Endothelial cell (in vitro differentiated cells): ENCODE measurements at regions not wholly inside any gene's neighbourhood (a gene's known extent, or its start where the extent isn't known, plus 50 kb on each side); places are given as distances from the start of the nearest gene placed in this dataset.
"Not testable (repeated sequence)": the region's sequence is repeated elsewhere in the genome, so short reads cannot be mapped to it uniquely, and the experiment has no call there.

ENCODE experiments used
- DNase-seq: peaks from one replicate; pipeline ENCODE4 v3.0.0; 2021; ENCODE audit warnings: low spot score
- H3K27ac Mint-ChIP-seq: one replicate; pipeline ENCODE4 v1.8.0; 2021; ENCODE audit warnings: mixed read lengths, inconsistent platforms; ENCODE audit not compliant: unreplicated experiment
- H3K27me3 Mint-ChIP-seq: one replicate; pipeline ENCODE4 v1.8.0; 2021; ENCODE audit warnings: mild to moderate bottlenecking, moderate library complexity, mixed read lengths, inconsistent platforms; ENCODE audit not compliant: unreplicated experiment
- H3K36me3 Mint-ChIP-seq: one replicate; pipeline ENCODE4 v1.8.0; 2021; ENCODE audit warnings: mild to moderate bottlenecking, low read depth, mixed read lengths, inconsistent platforms; ENCODE audit not compliant: unreplicated experiment
- H3K4me1 Mint-ChIP-seq: one replicate; pipeline ENCODE4 v1.8.0; 2021; ENCODE audit warnings: mild to moderate bottlenecking, mixed read lengths, inconsistent platforms; ENCODE audit not compliant: unreplicated experiment
- H3K4me3 Mint-ChIP-seq: one replicate; pipeline ENCODE4 v1.8.0; 2021; ENCODE audit warnings: mild to moderate bottlenecking, mixed read lengths, inconsistent platforms; ENCODE audit not compliant: unreplicated experiment
- H3K9me3 Mint-ChIP-seq: one replicate; pipeline ENCODE4 v1.8.0; 2021; ENCODE audit warnings: mixed read lengths, inconsistent platforms; ENCODE audit not compliant: unreplicated experiment
- TF ChIP-seq, protein P1 (sequence below): fragments of 200-600 bp; sonication (generic); IDR thresholded peaks from one replicate; pipeline ENCODE4 v1.5.0; 2021; ENCODE audit warnings: antibody characterized with exemption; ENCODE audit not compliant: unreplicated experiment

DNA sequence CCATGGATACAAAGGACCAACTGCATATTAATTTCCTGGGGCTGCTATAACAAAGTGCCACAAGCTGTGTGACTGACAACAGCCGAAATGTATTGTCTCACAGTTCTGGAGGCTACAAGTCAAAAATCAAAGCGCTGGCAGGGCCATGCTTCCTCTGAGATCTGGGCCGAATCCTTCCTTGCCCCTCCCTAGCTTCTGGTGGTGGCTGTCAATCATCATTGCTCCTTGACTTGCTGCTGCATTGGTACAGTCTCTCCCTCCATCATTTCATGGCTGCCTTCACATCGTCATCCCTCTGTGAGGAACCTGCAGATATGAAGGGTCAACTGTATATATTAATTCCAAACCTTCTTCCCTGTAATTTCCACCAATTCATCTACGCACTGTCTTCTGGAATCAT is 118.3 kb downstream of the EXOC5 start:
- no peaks in the 10 kb centered on the region for H3K4me1 Mint-ChIP-seq
- H3K27ac Mint-ChIP-seq: no peak overlapping the region
- no peak overlapping the region for H3K4me3 Mint-ChIP-seq

GRCh38 chr14:57139173-57139572 is 129.5 kb downstream of the EXOC5 start:
- Mint-ChIP-seq H3K9me3 (no peaks in the 10 kb centered on the region), H3K4me3 (no peak overlapping the region), H3K27ac (no peak overlapping the region), H3K27me3 (no peaks in the 10 kb centered on the region), H3K36me3 (no peaks in the 10 kb centered on the region), H3K4me1 (no peaks in the 10 kb centered on the region)
- TF ChIP-seq, protein P1, sequence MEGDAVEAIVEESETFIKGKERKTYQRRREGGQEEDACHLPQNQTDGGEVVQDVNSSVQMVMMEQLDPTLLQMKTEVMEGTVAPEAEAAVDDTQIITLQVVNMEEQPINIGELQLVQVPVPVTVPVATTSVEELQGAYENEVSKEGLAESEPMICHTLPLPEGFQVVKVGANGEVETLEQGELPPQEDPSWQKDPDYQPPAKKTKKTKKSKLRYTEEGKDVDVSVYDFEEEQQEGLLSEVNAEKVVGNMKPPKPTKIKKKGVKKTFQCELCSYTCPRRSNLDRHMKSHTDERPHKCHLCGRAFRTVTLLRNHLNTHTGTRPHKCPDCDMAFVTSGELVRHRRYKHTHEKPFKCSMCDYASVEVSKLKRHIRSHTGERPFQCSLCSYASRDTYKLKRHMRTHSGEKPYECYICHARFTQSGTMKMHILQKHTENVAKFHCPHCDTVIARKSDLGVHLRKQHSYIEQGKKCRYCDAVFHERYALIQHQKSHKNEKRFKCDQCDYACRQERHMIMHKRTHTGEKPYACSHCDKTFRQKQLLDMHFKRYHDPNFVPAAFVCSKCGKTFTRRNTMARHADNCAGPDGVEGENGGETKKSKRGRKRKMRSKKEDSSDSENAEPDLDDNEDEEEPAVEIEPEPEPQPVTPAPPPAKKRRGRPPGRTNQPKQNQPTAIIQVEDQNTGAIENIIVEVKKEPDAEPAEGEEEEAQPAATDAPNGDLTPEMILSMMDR: no peak
- no peak for DNase-seq

More for the DNA sequence above, 118.3 kb downstream of the EXOC5 start:
- TF ChIP-seq, protein P1: no peak
- no peak for DNase-seq
- no peaks in the 10 kb centered on the region for H3K36me3 Mint-ChIP-seq
- peaks cover 3% of the 10 kb centered on the region for H3K27me3 Mint-ChIP-seq
- no peaks in the 10 kb centered on the region for H3K9me3 Mint-ChIP-seq

- no peaks in the 10 kb centered on the region for H3K4me1 Mint-ChIP-seq
- no peak for DNase-seq
- H3K9me3 Mint-ChIP-seq: no peaks in the 10 kb centered on the region
- no peak overlapping the region for H3K27ac Mint-ChIP-seq
- no peaks in the 10 kb centered on the region for H3K36me3 Mint-ChIP-seq
- TF ChIP-seq, protein P1: no peak
- no peaks in the 10 kb centered on the region for H3K27me3 Mint-ChIP-seq
- no peak overlapping the region for H3K4me3 Mint-ChIP-seq
Observed at GRCh38 chr14:57136669-57137328, 131.9 kb downstream of the EXOC5 start.

- not testable (repeated sequence) for H3K4me3 Mint-ChIP-seq, H3K9me3 Mint-ChIP-seq, DNase-seq, H3K4me1 Mint-ChIP-seq, H3K27me3 Mint-ChIP-seq, H3K36me3 Mint-ChIP-seq, H3K27ac Mint-ChIP-seq
Observed at GRCh38 chr14:57127809-57128208, 140.9 kb downstream of the EXOC5 start.

DNA sequence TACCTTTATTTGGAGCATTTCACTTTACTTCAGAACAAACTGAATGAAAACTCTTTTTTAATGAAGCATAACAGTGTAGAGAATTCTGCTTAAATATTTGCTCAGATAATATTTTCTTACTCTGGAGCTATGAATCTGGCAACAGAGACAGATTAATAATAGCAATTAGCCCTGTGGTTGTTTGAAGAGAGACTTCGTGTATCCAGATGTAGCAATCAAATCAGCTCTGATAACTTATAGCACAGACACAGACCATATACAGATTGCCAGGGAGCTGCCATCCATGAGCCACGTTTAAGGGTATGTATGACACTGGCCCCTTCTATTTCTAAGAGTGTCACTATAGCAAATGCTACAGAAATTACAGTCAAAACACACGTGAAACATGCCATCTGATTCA is 146.6 kb downstream of the EXOC5 start:
- Mint-ChIP-seq H3K27ac (no peak overlapping the region), H3K9me3 (no peaks in the 10 kb centered on the region), H3K36me3 (no peaks in the 10 kb centered on the region), H3K4me1 (no peaks in the 10 kb centered on the region), H3K4me3 (no peak overlapping the region), H3K27me3 (no peaks in the 10 kb centered on the region)
- no peak for DNase-seq
- TF ChIP-seq, protein P1: no peak

DNA sequence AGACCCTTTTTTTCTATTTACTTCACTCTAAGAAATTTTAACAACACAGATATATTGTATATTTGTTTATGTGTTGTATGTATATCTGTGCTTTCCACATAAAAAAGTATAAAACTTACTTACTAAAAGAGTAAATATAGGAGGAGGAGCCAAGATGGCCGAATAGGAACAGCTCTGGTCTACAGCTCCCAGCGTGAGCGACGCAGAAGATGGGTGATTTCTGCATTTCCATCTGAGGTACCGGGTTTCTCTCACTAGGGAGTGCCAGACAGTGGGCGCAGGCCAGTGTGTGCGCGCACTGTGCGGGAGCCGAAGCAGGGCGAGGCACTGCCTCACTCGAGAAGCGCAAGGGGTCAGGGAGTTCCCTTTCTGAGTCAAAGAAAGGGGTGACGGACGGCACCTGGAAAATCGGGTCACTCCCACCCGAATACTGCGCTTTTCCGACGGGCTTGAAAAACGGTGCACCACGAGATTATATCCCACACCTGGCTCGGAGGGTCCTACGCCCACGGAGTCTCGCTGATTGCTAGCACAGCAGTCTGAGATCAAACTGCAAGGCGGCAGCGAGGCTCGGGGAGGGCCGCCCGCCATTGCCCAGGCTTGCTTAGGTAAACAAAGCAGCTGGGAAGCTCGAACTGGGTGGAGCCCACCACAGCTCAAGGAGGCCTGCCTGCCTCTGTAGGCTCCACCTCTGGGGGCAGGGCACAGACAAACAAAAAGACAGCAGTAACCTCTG is 156.5 kb downstream of the EXOC5 start:
- Mint-ChIP-seq H3K4me3 (peak overlapping the region; percentile 86), H3K27ac (peak overlapping the region; percentile 53)
- not testable (repeated sequence) for H3K4me1 Mint-ChIP-seq, H3K9me3 Mint-ChIP-seq, H3K27me3 Mint-ChIP-seq, H3K36me3 Mint-ChIP-seq
- DNase-seq: peak; percentile 6

- H3K36me3 Mint-ChIP-seq, H3K27me3 Mint-ChIP-seq, DNase-seq, H3K4me1 Mint-ChIP-seq, H3K27ac Mint-ChIP-seq, H3K4me3 Mint-ChIP-seq, H3K9me3 Mint-ChIP-seq: not testable (repeated sequence)
Observed at GRCh38 chr14:57110411-57110810, 158.3 kb downstream of the EXOC5 start.
